Endothelial cell of umbilical vein (primary cell): ENCODE measurements at regions not wholly inside any gene's neighbourhood (a gene's known extent, or its start where the extent isn't known, plus 50 kb on each side); places are given as distances from the start of the nearest gene placed in this dataset.

Experiments used
- BruUV-seq: library from RNA; stranded (reverse); fragments of 400-500 nt; replicated peaks from 2 replicates; lab custom pipeline; 2021; lab: Mats Ljungman, UMichigan
- CTCF ChIA-PET: fragments of 300-600, 350-600 bp; sonication (Branson Sonifier 250); formaldehyde crosslinking; loops from one replicate; lab custom pipeline; 2021; ENCODE audit warnings: antibody characterized with exemption, inconsistent platforms; lab: Charles Lee
- POLR2A ChIA-PET: fragments of 300-600, 350-600 bp; sonication (Branson Sonifier 250); formaldehyde crosslinking; loops from one replicate; lab custom pipeline; 2021; ENCODE audit warnings: antibody characterized with exemption, inconsistent platforms; lab: Charles Lee
- DNase-seq: peaks from one replicate; pipeline ENCODE4 v3.0.0-alpha.2; 2011; ENCODE audit warnings: low read depth, low spot score
- FAIRE-seq: peaks from 2 replicates; lab custom pipeline; 2011; peaks lifted over from hg19 to GRCh38; lab: Jason Lieb, UNC
- H2AFZ ChIP-seq: 2 replicates; pipeline ENCODE4 v1.6.0; 2012; ENCODE audit warnings: low read depth, low read length, control low read depth, inconsistent platforms
- H3K27ac ChIP-seq: 2 replicates; pipeline ENCODE4 v1.5.1; 2011; ENCODE audit warnings: low read depth, mild to moderate bottlenecking, control low read depth, low read length, moderate library complexity; ENCODE audit not compliant: insufficient read depth
- H3K27me3 ChIP-seq, 2 experiments: 2 replicates each; pipeline versions ENCODE4 v1.6.0 to v1.6.1; 2011; ENCODE audit warnings: low read length in 2 of 2, mixed read lengths in 1 of 2; ENCODE audit not compliant: control insufficient read depth in 2 of 2, insufficient read depth in 2 of 2
- H3K36me3 ChIP-seq, 2 experiments: 2 replicates in 1 of 2; 3 replicates in 1 of 2; pipeline ENCODE4 v1.5.1; 2011; ENCODE audit warnings: low read length in 2 of 2, mild to moderate bottlenecking in 1 of 2, moderate library complexity in 1 of 2; ENCODE audit not compliant: control insufficient read depth in 2 of 2, insufficient read depth in 2 of 2; ENCODE audit errors: extremely low read depth in 1 of 2
- H3K4me1 ChIP-seq: 3 replicates; pipeline ENCODE4 v1.5.1; 2011; ENCODE audit warnings: mild to moderate bottlenecking, low read length; ENCODE audit not compliant: control insufficient read depth, insufficient read depth; ENCODE audit errors: extremely low read depth
- H3K4me2 ChIP-seq: 2 replicates; pipeline ENCODE4 v1.6.1; 2011; ENCODE audit warnings: low read length, control low read depth, mixed read lengths; ENCODE audit not compliant: insufficient read depth
- H3K4me3 ChIP-seq, 3 experiments: fragments of 200-600 bp in 1 of 3; sonication (generic), shearing (Covaris generic) in 1 of 3; replicated peaks in 1 of 3; 2 replicates each; pipeline ENCODE4 v1.5.1; 2011 to 2016; ENCODE audit warnings: control low read depth in 3 of 3, low read length in 3 of 3, mild to moderate bottlenecking in 2 of 3, inconsistent platforms in 1 of 3, low read depth in 1 of 3, moderate library complexity in 1 of 3; ENCODE audit not compliant: insufficient read depth in 1 of 3
- H3K79me2 ChIP-seq: 2 replicates; pipeline ENCODE4 v1.6.0; 2012; ENCODE audit warnings: low read length, inconsistent platforms; ENCODE audit not compliant: control insufficient read depth, insufficient read depth
- H3K9ac ChIP-seq: replicated peaks from 2 replicates; pipeline ENCODE3; 2011; ENCODE audit warnings: low read length, control low read depth; ENCODE audit not compliant: insufficient read depth; ENCODE audit errors: extremely low read depth
- H3K9me1 ChIP-seq: replicated peaks from 3 replicates; pipeline ENCODE4 v1.6.0; 2011; ENCODE audit warnings: mild to moderate bottlenecking, low read length; ENCODE audit not compliant: control insufficient read depth, insufficient read depth; ENCODE audit errors: extremely low read depth
- H3K9me3 ChIP-seq: replicated peaks from 2 replicates; pipeline ENCODE4 v1.5.1; 2012; ENCODE audit warnings: low read length, inconsistent platforms; ENCODE audit not compliant: control insufficient read depth, insufficient read depth
- H4K20me1 ChIP-seq: replicated peaks from 2 replicates; pipeline ENCODE3; 2011; ENCODE audit warnings: mild to moderate bottlenecking, low read length; ENCODE audit not compliant: control insufficient read depth, insufficient read depth; ENCODE audit errors: extremely low read depth
- EZH2 ChIP-seq: IDR thresholded peaks from 2 replicates; pipeline ENCODE4 v1.6.1; 2012; ENCODE audit warnings: borderline replicate concordance, low read depth, mild to moderate bottlenecking, moderate library complexity, low read length, inconsistent platforms; ENCODE audit not compliant: severe bottlenecking
- FOS ChIP-seq: IDR thresholded peaks from 2 replicates; pipeline ENCODE4 v1.6.1; 2011; ENCODE audit warnings: mild to moderate bottlenecking, low read length, moderate library complexity, borderline replicate concordance; ENCODE audit not compliant: insufficient read depth
- GATA2 ChIP-seq: IDR thresholded peaks from 2 replicates; pipeline ENCODE4 v1.7.0; 2011; ENCODE audit warnings: low read depth, mild to moderate bottlenecking, moderate library complexity, mixed read lengths, low read length; ENCODE audit not compliant: insufficient read length, insufficient read depth
- JUN ChIP-seq: IDR thresholded peaks from 2 replicates; pipeline ENCODE4 v1.6.1; 2011; ENCODE audit warnings: borderline replicate concordance, low read depth; ENCODE audit not compliant: insufficient read length, insufficient read depth
- MYC ChIP-seq: IDR thresholded peaks from one replicate; pipeline ENCODE4 v1.6.1; 2011; ENCODE audit warnings: mild to moderate bottlenecking, low read depth, low read length
- POLR2A ChIP-seq: IDR thresholded peaks from 2 replicates; pipeline ENCODE4 v1.6.1; 2012; ENCODE audit warnings: low read depth, mild to moderate bottlenecking, control low read depth, low read length
- POLR2AphosphoS5 ChIP-seq: IDR thresholded peaks from 2 replicates; pipeline ENCODE4 v1.6.1; 2012; ENCODE audit warnings: low read depth, mild to moderate bottlenecking, control low read depth, low read length, moderate library complexity; ENCODE audit not compliant: insufficient read depth
- dilution Hi-C: fragments of 300-500 bp; cut with MboI; formaldehyde crosslinking; loops from one replicate; pipeline ENCODE4 v1.15.0; 2019; ENCODE audit warnings: low sequenced_read_pairs; ENCODE audit not compliant: extremely low pct_ligation_motif_present
- intact Hi-C: fragments of 100-400 bp; cut with micrococcal nuclease; formaldehyde crosslinking; loops from one replicate; pipeline ENCODE4 v1.10.0; 2022
- TF ChIP-seq, protein P1 (sequence below), 2 donors: IDR thresholded peaks; 1 replicate in 1 of 2; 2 replicates in 1 of 2; pipeline ENCODE4 v1.5.1; 2011; ENCODE audit warnings: low read length in 2 of 2, mild to moderate bottlenecking in 2 of 2, moderate library complexity in 2 of 2, control low read depth in 1 of 2, inconsistent platforms in 1 of 2, low read depth in 1 of 2; ENCODE audit not compliant: insufficient read depth in 1 of 2; ENCODE audit errors: extremely low read depth in 1 of 2
- TF ChIP-seq, protein P2 (sequence below): IDR thresholded peaks from 2 replicates; pipeline ENCODE4 v1.6.1; 2011; ENCODE audit not compliant: insufficient read depth, insufficient read length

DNA sequence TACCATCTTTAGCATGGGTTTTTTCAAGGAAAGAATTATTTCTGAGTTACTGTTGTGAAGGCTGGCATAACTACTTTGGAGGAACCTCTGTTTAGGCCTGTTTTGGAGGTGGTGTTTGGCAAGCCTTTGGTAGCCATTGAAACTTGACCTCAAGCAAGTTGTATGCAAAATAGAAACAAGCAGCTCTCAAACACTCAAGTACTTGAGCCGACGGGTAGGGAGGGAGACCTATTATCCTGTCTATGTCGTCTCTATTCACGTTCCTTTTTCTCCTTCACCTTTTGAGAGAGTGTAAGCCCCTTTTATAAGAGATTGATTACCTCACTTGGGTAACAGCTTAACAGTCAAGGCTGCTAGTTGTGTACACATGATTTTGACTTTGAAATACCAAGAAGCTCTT is 878.3 kb upstream of the CXADR start:
- no peaks in the 10 kb centered on the region for H3K4me1 ChIP-seq
- no peak overlapping the region for H3K4me2 ChIP-seq
- no peaks in the 10 kb centered on the region for H4K20me1 ChIP-seq
- CTCF ChIA-PET, result interaction anchor here (0.7 to 1.5 kb wide), 5 partner anchors 11 to 196 kb away, joined by 3 to 5 read pairs (median 3); no protein-coding TSS in a partner anchor
- POLR2A ChIA-PET, result no interaction called here
- TF ChIP-seq, protein P1, sequence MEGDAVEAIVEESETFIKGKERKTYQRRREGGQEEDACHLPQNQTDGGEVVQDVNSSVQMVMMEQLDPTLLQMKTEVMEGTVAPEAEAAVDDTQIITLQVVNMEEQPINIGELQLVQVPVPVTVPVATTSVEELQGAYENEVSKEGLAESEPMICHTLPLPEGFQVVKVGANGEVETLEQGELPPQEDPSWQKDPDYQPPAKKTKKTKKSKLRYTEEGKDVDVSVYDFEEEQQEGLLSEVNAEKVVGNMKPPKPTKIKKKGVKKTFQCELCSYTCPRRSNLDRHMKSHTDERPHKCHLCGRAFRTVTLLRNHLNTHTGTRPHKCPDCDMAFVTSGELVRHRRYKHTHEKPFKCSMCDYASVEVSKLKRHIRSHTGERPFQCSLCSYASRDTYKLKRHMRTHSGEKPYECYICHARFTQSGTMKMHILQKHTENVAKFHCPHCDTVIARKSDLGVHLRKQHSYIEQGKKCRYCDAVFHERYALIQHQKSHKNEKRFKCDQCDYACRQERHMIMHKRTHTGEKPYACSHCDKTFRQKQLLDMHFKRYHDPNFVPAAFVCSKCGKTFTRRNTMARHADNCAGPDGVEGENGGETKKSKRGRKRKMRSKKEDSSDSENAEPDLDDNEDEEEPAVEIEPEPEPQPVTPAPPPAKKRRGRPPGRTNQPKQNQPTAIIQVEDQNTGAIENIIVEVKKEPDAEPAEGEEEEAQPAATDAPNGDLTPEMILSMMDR (IDR thresholded peaks at IDR 0.05; ENCODE audit: extremely low read depth in 1 of 2, insufficient read depth in 1 of 2, low read depth in 1 of 2, low read length in 2 of 2), result no peak
- TF ChIP-seq EZH2 (no peak), POLR2A (no peak), MYC (no peak), FOS (no peak), POLR2AphosphoS5 (no peak), JUN (no peak), GATA2 (no peak)
- TF ChIP-seq, protein P2, sequence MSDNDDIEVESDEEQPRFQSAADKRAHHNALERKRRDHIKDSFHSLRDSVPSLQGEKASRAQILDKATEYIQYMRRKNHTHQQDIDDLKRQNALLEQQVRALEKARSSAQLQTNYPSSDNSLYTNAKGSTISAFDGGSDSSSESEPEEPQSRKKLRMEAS, result no peak
- FAIRE-seq (no peak), DNase-seq (no peak)
- H3K9me1 ChIP-seq, result no peaks in the 10 kb centered on the region
- H3K36me3 ChIP-seq, result peaks cover 0 to 4% of the 10 kb centered on the region in 2 experiments
- BruUV-seq, result no TSS peak
- H3K9me3 ChIP-seq, result no peaks in the 10 kb centered on the region
- no peak overlapping the region for H3K27ac ChIP-seq
- no peaks in the 10 kb centered on the region for H3K79me2 ChIP-seq
- H2AFZ ChIP-seq, result no peak overlapping the region
- H3K9ac ChIP-seq, result no peak overlapping the region
- dilution Hi-C loops (no loop called here), intact Hi-C loops (no loop called here)
- H3K27me3 ChIP-seq, result no peaks in the 10 kb centered on the region
- no peak overlapping the region for H3K4me3 ChIP-seq
